GM12891 (cell line): ENCODE measurements at regions not wholly inside any gene's neighbourhood (a gene's known extent, or its start where the extent isn't known, plus 50 kb on each side); places are given as distances from the start of the nearest gene placed in this dataset.

Experiments used
- DNase-seq: peaks from one replicate; pipeline ENCODE4 v3.0.0; 2011; ENCODE audit warnings: low spot score; ENCODE audit not compliant: insufficient read length
- FAIRE-seq: peaks from 2 replicates; lab custom pipeline; 2011; peaks lifted over from hg19 to GRCh38; lab: Jason Lieb, UNC
- PAX5 ChIP-seq: IDR thresholded peaks from 2 replicates; pipeline ENCODE4 v1.6.1; 2011; ENCODE audit warnings: low read length, moderate library complexity, mild to moderate bottlenecking; ENCODE audit not compliant: insufficient read depth, severe bottlenecking
- POLR2A ChIP-seq: IDR thresholded peaks from 2 replicates; pipeline ENCODE4 v1.6.1; 2011; ENCODE audit warnings: low read depth, low read length, control low read depth
- POLR2AphosphoS5 ChIP-seq: IDR thresholded peaks from 2 replicates; pipeline ENCODE4 v1.6.1; 2011; ENCODE audit warnings: low read depth, low read length, control low read depth
- POU2F2 ChIP-seq: IDR thresholded peaks from 2 replicates; pipeline ENCODE4 v1.6.1; 2011; ENCODE audit warnings: low read depth, mild to moderate bottlenecking, control low read depth, low read length, moderate library complexity
- SPI1 ChIP-seq: IDR thresholded peaks from 2 replicates; pipeline ENCODE4 v1.6.1; 2011; ENCODE audit warnings: low read depth, low read length, control low read depth
- TAF1 ChIP-seq: IDR thresholded peaks from 2 replicates; pipeline ENCODE4 v1.6.1; 2011; ENCODE audit warnings: low read depth, low read length, control low read depth

DNA sequence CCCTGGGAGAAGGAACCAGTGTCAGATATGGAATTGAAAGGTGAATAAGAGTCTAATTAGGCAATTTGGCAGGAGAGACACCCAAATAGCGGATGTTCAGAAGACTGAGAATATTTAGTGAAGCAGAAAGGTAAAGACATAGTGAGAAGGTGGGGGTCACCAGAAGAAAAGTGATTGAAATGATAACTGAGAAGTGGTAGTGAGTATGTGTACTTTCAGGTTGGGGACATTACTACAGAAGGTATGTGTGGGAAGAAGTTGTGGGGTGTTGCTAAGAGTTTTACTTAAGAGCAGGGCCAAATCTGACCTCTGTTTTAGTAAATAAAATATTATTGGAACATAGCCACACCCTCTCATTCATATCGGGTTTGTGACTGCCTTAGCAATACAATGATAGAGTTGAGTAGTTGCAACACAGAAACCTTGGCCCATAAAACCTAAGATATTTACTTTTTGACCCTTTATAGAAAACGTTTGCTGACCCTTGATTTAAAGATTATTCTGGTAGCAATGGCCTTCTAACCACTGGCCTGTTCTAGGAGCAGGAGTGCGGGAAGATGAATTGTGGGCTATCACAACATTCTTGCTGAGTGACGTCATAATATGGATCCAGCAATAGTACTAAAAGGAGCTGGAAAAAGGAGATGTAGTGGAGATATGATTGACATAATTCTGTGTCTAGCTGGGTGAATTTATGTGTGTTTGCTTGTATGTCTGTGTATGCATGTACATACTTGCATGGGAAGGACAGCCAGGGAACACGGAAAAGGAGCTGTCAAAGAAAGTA, 115.3 kb downstream of the HS3ST1 start:
- FAIRE-seq (no peak), DNase-seq (no peak)

GRCh38 chr4:11312389-11312788, 116.3 kb downstream of the HS3ST1 start:
- TF ChIP-seq SPI1 (no peak), POLR2A (no peak), TAF1 (no peak), POU2F2 (no peak), PAX5 (no peak), POLR2AphosphoS5 (no peak)
- FAIRE-seq (no peak), DNase-seq (no peak)

More for the DNA sequence above, 115.3 kb downstream of the HS3ST1 start:
- TF ChIP-seq TAF1 (no peak), POLR2A (no peak), POU2F2 (no peak), PAX5 (no peak), SPI1 (no peak), POLR2AphosphoS5 (no peak)

- DNase-seq (no peak), FAIRE-seq (no peak)
- no peak for TF ChIP-seq PAX5
- no peak for TF ChIP-seq POLR2AphosphoS5
- no peak for TF ChIP-seq SPI1
- no peak for TF ChIP-seq POU2F2
- no peak for TF ChIP-seq POLR2A
- no peak for TF ChIP-seq TAF1
These were observed 127.5 kb downstream of the HS3ST1 start for GRCh38 chr4:11301075-11301660.

- FAIRE-seq (no peak), DNase-seq (no peak)
- TF ChIP-seq POU2F2 (no peak), POLR2AphosphoS5 (no peak), POLR2A (no peak), TAF1 (no peak), SPI1 (no peak), PAX5 (no peak)
These were observed 128.9 kb downstream of the HS3ST1 start for GRCh38 chr4:11299836-11300235.

DNA sequence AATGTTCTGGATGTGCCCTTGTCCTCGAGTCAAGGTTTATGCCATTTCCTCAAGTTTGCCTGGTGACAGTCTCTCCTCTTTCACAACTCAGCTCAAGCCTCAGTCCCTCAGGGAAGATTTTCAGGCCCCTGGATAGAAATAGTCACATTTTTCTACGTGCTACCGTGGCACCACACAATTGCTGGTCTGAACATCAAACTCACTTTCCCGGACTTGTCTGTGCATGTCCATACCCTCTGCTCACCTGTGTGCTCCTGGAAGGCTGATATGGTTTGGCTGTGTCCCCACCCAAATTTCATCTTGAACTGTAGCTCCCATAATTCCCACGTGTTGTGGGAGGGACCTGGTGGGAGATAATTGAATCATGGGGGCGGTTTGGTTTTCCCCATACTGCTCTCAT, 129.7 kb downstream of the HS3ST1 start:
- DNase-seq (no peak), FAIRE-seq (no peak)
- TF ChIP-seq PAX5: no peak
- TF ChIP-seq TAF1: no peak
- no peak for TF ChIP-seq POU2F2
- no peak for TF ChIP-seq SPI1
- no peak for TF ChIP-seq POLR2A
- no peak for TF ChIP-seq POLR2AphosphoS5

GRCh38 chr4:11298451-11298850, 130.2 kb downstream of the HS3ST1 start:
- DNase-seq (no peak), FAIRE-seq (no peak)
- TF ChIP-seq POLR2A (no peak), SPI1 (no peak), TAF1 (no peak), POLR2AphosphoS5 (no peak), POU2F2 (no peak), PAX5 (no peak)

- no peak for TF ChIP-seq SPI1
- DNase-seq (no peak), FAIRE-seq (no peak)
These were observed 131.1 kb downstream of the HS3ST1 start for GRCh38 chr4:11297627-11298026.

- no peak for DNase-seq
These were observed 131.5 kb downstream of the HS3ST1 start for GRCh38 chr4:11297201-11297600.

DNA sequence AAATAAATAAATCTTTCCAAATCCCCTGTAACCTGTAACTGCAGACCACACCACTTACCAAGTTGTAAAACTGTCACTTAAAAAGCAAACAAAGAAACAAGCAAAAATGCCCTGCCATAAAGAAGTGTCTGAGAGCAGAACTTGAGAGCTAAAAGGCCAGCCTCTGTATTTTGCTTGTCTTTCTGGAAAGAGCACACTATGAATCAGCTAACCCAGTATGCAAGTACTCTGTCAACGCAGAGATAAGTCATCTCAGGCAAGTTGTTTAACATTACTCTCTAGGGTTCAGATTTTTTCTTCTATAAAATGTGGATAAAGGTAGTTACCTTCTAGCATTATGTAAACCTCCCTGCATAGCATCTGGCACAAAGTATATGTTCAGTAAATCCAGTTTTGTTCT, 134.8 kb downstream of the HS3ST1 start:
- DNase-seq (no peak), FAIRE-seq (no peak)
- no peak for TF ChIP-seq POLR2AphosphoS5
- no peak for TF ChIP-seq PAX5
- TF ChIP-seq TAF1: no peak
- TF ChIP-seq POU2F2: no peak
- no peak for TF ChIP-seq SPI1
- no peak for TF ChIP-seq POLR2A

More at GRCh38 chr4:11297201-11297600, 131.5 kb downstream of the HS3ST1 start:
- TF ChIP-seq SPI1 (no peak), POU2F2 (no peak), POLR2A (no peak), PAX5 (no peak), POLR2AphosphoS5 (no peak), TAF1 (no peak)
- no peak for FAIRE-seq

DNA sequence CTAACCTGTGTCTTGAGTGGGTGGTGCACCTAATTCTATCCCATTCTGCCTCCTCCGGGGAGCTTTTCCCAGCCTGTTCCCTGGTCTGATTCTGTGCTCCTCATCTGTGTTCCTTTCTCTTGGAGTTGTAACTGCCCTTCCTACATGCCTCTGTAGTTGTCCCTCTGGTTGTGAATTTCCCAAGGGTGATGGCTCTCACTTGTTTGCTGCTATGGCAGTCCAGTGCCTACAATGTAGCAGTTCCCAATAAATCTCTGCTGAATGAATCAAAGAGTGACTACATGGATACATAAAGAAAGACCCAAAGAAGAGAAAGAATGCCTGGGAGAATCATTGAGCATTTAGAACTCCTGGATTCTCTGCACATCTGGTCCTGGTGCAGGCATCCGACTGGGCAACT, 141.6 kb downstream of the HS3ST1 start:
- FAIRE-seq (no peak), DNase-seq (no peak)
- TF ChIP-seq POU2F2: no peak
- TF ChIP-seq POLR2A: no peak
- TF ChIP-seq POLR2AphosphoS5: no peak
- no peak for TF ChIP-seq TAF1
- no peak for TF ChIP-seq PAX5
- no peak for TF ChIP-seq SPI1

GRCh38 chr4:11286533-11286932, 142.2 kb downstream of the HS3ST1 start:
- FAIRE-seq (no peak), DNase-seq (no peak)
- TF ChIP-seq SPI1: no peak
- TF ChIP-seq TAF1: no peak
- no peak for TF ChIP-seq POLR2A
- TF ChIP-seq POU2F2: no peak
- no peak for TF ChIP-seq PAX5
- no peak for TF ChIP-seq POLR2AphosphoS5
